GM23338 (cell line): ENCODE measurements at regions not wholly inside any gene's neighbourhood (a gene's known extent, or its start where the extent isn't known, plus 50 kb on each side); places are given as distances from the start of the nearest gene placed in this dataset.

Source experiments
- ATAC-seq: fragments of 200-7000 bp; cut with Tn5 transposase; 3 replicates; pipeline ENCODE4 v1.9.1; 2020
- DNase-seq: peaks from one replicate; pipeline ENCODE4 v3.0.0-alpha.2; 2015; ENCODE audit warnings: low spot score
- H2AFZ ChIP-seq: fragments of 200-600 bp; sonication (generic); 2 replicates; pipeline ENCODE4 v1.8.0; 2016; ENCODE audit warnings: antibody characterized with exemption, mild to moderate bottlenecking, moderate library complexity
- H3F3A ChIP-seq: fragments of 200-600 bp; sonication (generic); replicated peaks from 2 replicates; pipeline ENCODE4 v1.8.0; 2017; ENCODE audit warnings: antibody characterized with exemption, mixed run types, low read depth
- H3K27ac ChIP-seq: fragments of 200-600 bp; sonication (generic); 2 replicates; pipeline ENCODE4 v1.6.1; 2016; ENCODE audit warnings: low read depth
- H3K27me3 ChIP-seq: fragments of 200-600 bp; sonication (generic); 2 replicates; pipeline ENCODE4 v1.8.0; 2016; ENCODE audit warnings: mild to moderate bottlenecking, mixed run types, moderate library complexity; ENCODE audit not compliant: insufficient read depth
- H3K36me3 ChIP-seq: fragments of 200-600 bp; sonication (generic); 2 replicates; pipeline ENCODE4 v1.8.0; 2016; ENCODE audit warnings: mild to moderate bottlenecking; ENCODE audit not compliant: insufficient read depth
- H3K4me1 ChIP-seq: fragments of 200-600 bp; sonication (generic); 2 replicates; pipeline ENCODE4 v1.8.0; 2016; ENCODE audit warnings: mild to moderate bottlenecking, moderate library complexity; ENCODE audit not compliant: insufficient read depth
- H3K4me2 ChIP-seq: fragments of 200-600 bp; sonication (generic); 2 replicates; pipeline ENCODE4 v1.7.1; 2017; ENCODE audit warnings: mixed run types
- H3K4me3 ChIP-seq: fragments of 200-600 bp; sonication (generic); 2 replicates; pipeline ENCODE4 v1.6.1; 2016; ENCODE audit warnings: mixed run types
- H3K79me2 ChIP-seq: fragments of 200-600 bp; sonication (generic); replicated peaks from 2 replicates; pipeline ENCODE4 v1.8.0; 2017; ENCODE audit warnings: mild to moderate bottlenecking; ENCODE audit not compliant: insufficient read depth
- H3K9me2 ChIP-seq: fragments of 200-600 bp; sonication (generic); 2 replicates; pipeline ENCODE4 v1.8.0; 2017; ENCODE audit not compliant: insufficient read depth
- H4K20me1 ChIP-seq: fragments of 200-600 bp; sonication (generic); replicated peaks from 2 replicates; pipeline ENCODE4 v1.8.0; 2017; ENCODE audit warnings: mild to moderate bottlenecking; ENCODE audit not compliant: insufficient read depth
- H3K27ac Mint-ChIP-seq: 2 replicates; pipeline ENCODE4 v1.8.0; 2020; ENCODE audit warnings: inconsistent platforms, mild to moderate bottlenecking, moderate library complexity, mixed read lengths
- H3K27me3 Mint-ChIP-seq: 3 replicates; pipeline ENCODE4 v1.8.0; 2022; ENCODE audit warnings: low read depth, mild to moderate bottlenecking, moderate library complexity, mixed read lengths, inconsistent platforms; ENCODE audit not compliant: insufficient read depth, poor library complexity
- H3K36me3 Mint-ChIP-seq: 3 replicates; pipeline ENCODE4 v1.8.0; 2021; ENCODE audit warnings: low read depth, mild to moderate bottlenecking, inconsistent platforms, moderate library complexity, mixed read lengths
- H3K4me1 Mint-ChIP-seq: 3 replicates; pipeline ENCODE4 v1.8.0; 2020; ENCODE audit warnings: mild to moderate bottlenecking, inconsistent platforms, mixed read lengths
- H3K4me3 Mint-ChIP-seq: 3 replicates; pipeline ENCODE4 v1.8.0; 2021; ENCODE audit warnings: moderate library complexity, mild to moderate bottlenecking, inconsistent platforms, mixed read lengths
- H3K9me3 Mint-ChIP-seq: 3 replicates; pipeline ENCODE4 v1.8.0; 2020; ENCODE audit warnings: moderate library complexity, mild to moderate bottlenecking, inconsistent platforms, mixed read lengths
- CTCF ChIP-seq, 2 experiments: fragments of 200-600 bp in 1 of 2; sonication (generic) in 1 of 2; conservative IDR thresholded peaks; 2 replicates each; pipeline versions ENCODE4 v1.5.1 to v1.6.1; 2016 to 2017; ENCODE audit warnings: antibody characterized with exemption in 2 of 2, low read depth in 2 of 2, mild to moderate bottlenecking in 2 of 2, moderate library complexity in 1 of 2
- ETS1 ChIP-seq: IDR thresholded peaks from 2 replicates; pipeline ENCODE4 v1.6.1; 2016; ENCODE audit warnings: antibody characterized with exemption
- EZH2 ChIP-seq: fragments of 200-600 bp; sonication (generic); IDR thresholded peaks from one replicate; pipeline ENCODE4 v1.8.0; 2017; ENCODE audit warnings: antibody characterized with exemption, mild to moderate bottlenecking, low read depth; ENCODE audit not compliant: unreplicated experiment
- EZH2phosphoT487 ChIP-seq: fragments of 200-600 bp; sonication (generic); IDR thresholded peaks from one replicate; pipeline ENCODE4 v1.8.1; 2018; ENCODE audit warnings: antibody characterized with exemption; ENCODE audit not compliant: unreplicated experiment
- NANOG ChIP-seq: IDR thresholded peaks from 2 replicates; pipeline ENCODE4 v1.6.1; 2016; ENCODE audit warnings: antibody characterized with exemption, borderline replicate concordance
- STAT1 ChIP-seq: IDR thresholded peaks from one replicate; pipeline ENCODE4 v1.6.1; 2016; ENCODE audit warnings: antibody characterized with exemption; ENCODE audit not compliant: unreplicated experiment
- ZNF114 ChIP-seq: fragments of 250-450 bp; sonication (Bioruptor Pico); IDR thresholded peaks from 2 replicates; pipeline ENCODE4 v1.5.0; 2020; ENCODE audit warnings: mild to moderate bottlenecking, moderate library complexity
- ZNF331 ChIP-seq: fragments of 250-450 bp; sonication (Bioruptor Pico); IDR thresholded peaks from 2 replicates; pipeline ENCODE4 v1.5.0; 2020; ENCODE audit warnings: low read depth, mild to moderate bottlenecking, moderate library complexity
- ZNF462 ChIP-seq: fragments of 250-450 bp; sonication (Bioruptor Pico); IDR thresholded peaks from 2 replicates; pipeline ENCODE4 v1.5.0; 2020; ENCODE audit warnings: mild to moderate bottlenecking, moderate library complexity

- TF ChIP-seq ZNF462 (CRISPR knock-in tag): no peak
- no peak for TF ChIP-seq ETS1
- no peak for TF ChIP-seq NANOG
These were observed 370.8 kb downstream of the TMEM182 start (continued) for GRCh38 chr2:103132536-103133217.

- peaks cover 17% of the 10 kb centered on the region; the same call in 2 of the 3 replicates for H3K36me3 Mint-ChIP-seq
- DNase-seq (no peak), ATAC-seq (no peak)
- 0 out of 2 replicates have a peak, but pooled peaks cover 4% of the 10 kb centered on the region for H3K4me1 ChIP-seq
- H3K27ac Mint-ChIP-seq: no peak overlapping the region
- H2AFZ ChIP-seq: no peak overlapping the region
- H3K9me3 Mint-ChIP-seq: peaks cover 14% of the 10 kb centered on the region
- peaks cover 2% of the 10 kb centered on the region for H3K27me3 Mint-ChIP-seq
- H3K4me1 Mint-ChIP-seq: peaks cover 10% of the 10 kb centered on the region; the same call in 2 of the 3 replicates
- H3K27me3 ChIP-seq: no peaks in the 10 kb centered on the region
- no peaks in the 10 kb centered on the region for H3K36me3 ChIP-seq
- no peak overlapping the region for H3K4me2 ChIP-seq
- no peaks in the 10 kb centered on the region for H3F3A ChIP-seq
- no peak overlapping the region for H3K4me3 ChIP-seq
- H3K79me2 ChIP-seq: no peaks in the 10 kb centered on the region
- H3K9me2 ChIP-seq: no peaks in the 10 kb centered on the region; the same call in 1 of the 2 replicates
- no peak overlapping the region for H3K27ac ChIP-seq
- H4K20me1 ChIP-seq: no peaks in the 10 kb centered on the region
- H3K4me3 Mint-ChIP-seq: no peak overlapping the region
- TF ChIP-seq ZNF331 (CRISPR knock-in tag) (no peak), ZNF114 (CRISPR knock-in tag) (no peak), CTCF (conservative IDR thresholded peaks at IDR 0.05; ENCODE audit: low read depth in 2 of 2) (no peak), EZH2 (no peak), NANOG (no peak), STAT1 (no peak), ETS1 (no peak), EZH2phosphoT487 (no peak)
These were observed 373.8 kb downstream of the TMEM182 start for GRCh38 chr2:103135679-103136078.
